ENCODE measurements at regions not wholly inside any gene's neighbourhood (a gene's known extent, or its start where the extent isn't known, plus 50 kb on each side); places are given as distances from the start of the nearest gene placed in this dataset.

DNA sequence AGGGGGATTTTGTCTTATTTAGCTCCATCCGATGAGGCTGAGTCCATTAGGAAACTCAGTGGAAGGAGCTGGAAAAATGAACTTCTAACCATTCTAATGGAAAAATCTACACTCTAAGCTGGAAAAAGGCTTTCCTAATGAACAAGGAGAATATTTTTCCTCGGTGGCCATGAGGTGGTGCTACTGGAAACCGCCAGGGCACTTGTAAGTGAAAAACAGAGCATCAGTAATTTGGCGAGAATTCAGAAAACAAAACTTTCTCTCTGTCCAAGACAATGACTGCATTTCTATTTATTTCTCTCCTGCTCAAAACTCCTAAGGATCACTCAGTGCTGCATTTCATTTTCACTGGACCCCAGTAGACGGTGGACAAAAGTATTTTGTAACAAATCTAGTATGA lies 237.6 kb downstream of the TENT4A start (continued):
- no peak for TF ChIP-seq YY1 (IDR thresholded peaks at IDR 0.05)

DNA sequence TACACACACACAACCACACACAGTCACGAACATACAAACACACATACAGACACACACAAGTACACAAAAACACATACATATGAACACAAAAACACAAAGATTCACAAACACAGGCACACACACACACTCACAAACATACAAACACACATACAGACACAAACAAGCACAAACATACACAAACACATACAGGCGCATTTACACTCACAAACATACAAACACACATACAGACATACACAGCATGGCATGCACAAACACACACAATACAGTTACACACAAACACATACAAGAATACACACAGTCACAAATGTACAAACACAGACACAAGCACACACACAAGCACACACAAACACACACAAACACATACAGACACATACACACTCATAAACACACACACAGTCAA lies 247.9 kb downstream of the TENT4A start:
- TF ChIP-seq, protein P1, sequence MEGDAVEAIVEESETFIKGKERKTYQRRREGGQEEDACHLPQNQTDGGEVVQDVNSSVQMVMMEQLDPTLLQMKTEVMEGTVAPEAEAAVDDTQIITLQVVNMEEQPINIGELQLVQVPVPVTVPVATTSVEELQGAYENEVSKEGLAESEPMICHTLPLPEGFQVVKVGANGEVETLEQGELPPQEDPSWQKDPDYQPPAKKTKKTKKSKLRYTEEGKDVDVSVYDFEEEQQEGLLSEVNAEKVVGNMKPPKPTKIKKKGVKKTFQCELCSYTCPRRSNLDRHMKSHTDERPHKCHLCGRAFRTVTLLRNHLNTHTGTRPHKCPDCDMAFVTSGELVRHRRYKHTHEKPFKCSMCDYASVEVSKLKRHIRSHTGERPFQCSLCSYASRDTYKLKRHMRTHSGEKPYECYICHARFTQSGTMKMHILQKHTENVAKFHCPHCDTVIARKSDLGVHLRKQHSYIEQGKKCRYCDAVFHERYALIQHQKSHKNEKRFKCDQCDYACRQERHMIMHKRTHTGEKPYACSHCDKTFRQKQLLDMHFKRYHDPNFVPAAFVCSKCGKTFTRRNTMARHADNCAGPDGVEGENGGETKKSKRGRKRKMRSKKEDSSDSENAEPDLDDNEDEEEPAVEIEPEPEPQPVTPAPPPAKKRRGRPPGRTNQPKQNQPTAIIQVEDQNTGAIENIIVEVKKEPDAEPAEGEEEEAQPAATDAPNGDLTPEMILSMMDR (IDR thresholded peaks at IDR 0.05; ENCODE audit: low read depth, low read length, missing input control): no peak
- TF ChIP-seq, protein P2, sequence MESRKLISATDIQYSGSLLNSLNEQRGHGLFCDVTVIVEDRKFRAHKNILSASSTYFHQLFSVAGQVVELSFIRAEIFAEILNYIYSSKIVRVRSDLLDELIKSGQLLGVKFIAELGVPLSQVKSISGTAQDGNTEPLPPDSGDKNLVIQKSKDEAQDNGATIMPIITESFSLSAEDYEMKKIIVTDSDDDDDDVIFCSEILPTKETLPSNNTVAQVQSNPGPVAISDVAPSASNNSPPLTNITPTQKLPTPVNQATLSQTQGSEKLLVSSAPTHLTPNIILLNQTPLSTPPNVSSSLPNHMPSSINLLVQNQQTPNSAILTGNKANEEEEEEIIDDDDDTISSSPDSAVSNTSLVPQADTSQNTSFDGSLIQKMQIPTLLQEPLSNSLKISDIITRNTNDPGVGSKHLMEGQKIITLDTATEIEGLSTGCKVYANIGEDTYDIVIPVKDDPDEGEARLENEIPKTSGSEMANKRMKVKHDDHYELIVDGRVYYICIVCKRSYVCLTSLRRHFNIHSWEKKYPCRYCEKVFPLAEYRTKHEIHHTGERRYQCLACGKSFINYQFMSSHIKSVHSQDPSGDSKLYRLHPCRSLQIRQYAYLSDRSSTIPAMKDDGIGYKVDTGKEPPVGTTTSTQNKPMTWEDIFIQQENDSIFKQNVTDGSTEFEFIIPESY (IDR thresholded peaks at IDR 0.05): no peak
- TF ChIP-seq RXRA (IDR thresholded peaks at IDR 0.05) (no peak), HNF4A (conservative IDR thresholded peaks at IDR 0.05) (no peak), HNF4G (IDR thresholded peaks at IDR 0.05) (no peak), FOXA2 (IDR thresholded peaks at IDR 0.05) (no peak), FOXA1 (IDR thresholded peaks at IDR 0.05) (no peak)
- TF ChIP-seq, protein P3, sequence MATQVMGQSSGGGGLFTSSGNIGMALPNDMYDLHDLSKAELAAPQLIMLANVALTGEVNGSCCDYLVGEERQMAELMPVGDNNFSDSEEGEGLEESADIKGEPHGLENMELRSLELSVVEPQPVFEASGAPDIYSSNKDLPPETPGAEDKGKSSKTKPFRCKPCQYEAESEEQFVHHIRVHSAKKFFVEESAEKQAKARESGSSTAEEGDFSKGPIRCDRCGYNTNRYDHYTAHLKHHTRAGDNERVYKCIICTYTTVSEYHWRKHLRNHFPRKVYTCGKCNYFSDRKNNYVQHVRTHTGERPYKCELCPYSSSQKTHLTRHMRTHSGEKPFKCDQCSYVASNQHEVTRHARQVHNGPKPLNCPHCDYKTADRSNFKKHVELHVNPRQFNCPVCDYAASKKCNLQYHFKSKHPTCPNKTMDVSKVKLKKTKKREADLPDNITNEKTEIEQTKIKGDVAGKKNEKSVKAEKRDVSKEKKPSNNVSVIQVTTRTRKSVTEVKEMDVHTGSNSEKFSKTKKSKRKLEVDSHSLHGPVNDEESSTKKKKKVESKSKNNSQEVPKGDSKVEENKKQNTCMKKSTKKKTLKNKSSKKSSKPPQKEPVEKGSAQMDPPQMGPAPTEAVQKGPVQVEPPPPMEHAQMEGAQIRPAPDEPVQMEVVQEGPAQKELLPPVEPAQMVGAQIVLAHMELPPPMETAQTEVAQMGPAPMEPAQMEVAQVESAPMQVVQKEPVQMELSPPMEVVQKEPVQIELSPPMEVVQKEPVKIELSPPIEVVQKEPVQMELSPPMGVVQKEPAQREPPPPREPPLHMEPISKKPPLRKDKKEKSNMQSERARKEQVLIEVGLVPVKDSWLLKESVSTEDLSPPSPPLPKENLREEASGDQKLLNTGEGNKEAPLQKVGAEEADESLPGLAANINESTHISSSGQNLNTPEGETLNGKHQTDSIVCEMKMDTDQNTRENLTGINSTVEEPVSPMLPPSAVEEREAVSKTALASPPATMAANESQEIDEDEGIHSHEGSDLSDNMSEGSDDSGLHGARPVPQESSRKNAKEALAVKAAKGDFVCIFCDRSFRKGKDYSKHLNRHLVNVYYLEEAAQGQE (IDR thresholded peaks at IDR 0.05): no peak
- TF ChIP-seq, protein P4, sequence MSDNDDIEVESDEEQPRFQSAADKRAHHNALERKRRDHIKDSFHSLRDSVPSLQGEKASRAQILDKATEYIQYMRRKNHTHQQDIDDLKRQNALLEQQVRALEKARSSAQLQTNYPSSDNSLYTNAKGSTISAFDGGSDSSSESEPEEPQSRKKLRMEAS (IDR thresholded peaks at IDR 0.05): no peak
- Histone ChIP-seq H3K4me3 (ENCODE audit: low read depth in 1 of 3, low read length in 3 of 3) (no peak overlapping the region), H3K27ac (ENCODE audit: low read depth in 1 of 2, low read length in 2 of 2) (no peak overlapping the region), H3K27me3 (ENCODE audit: control insufficient read depth in 4 of 4, insufficient read depth in 4 of 4, low read length in 3 of 4) (peaks cover 0 to 10% (median 0%) of the 10 kb centered on the region in 4 donors), H3K4me1 (ENCODE audit: control insufficient read depth in 4 of 4, insufficient read depth in 4 of 4, low read length in 3 of 4) (no peaks in the 10 kb centered on the region), H3K9ac (ENCODE audit: low read depth in 1 of 2, low read length in 2 of 2) (no peak overlapping the region), H3K36me3 (ENCODE audit: control insufficient read depth in 4 of 4, insufficient read depth in 3 of 4, low read depth in 1 of 4, low read length in 3 of 4) (no peaks in the 10 kb centered on the region), H3K9me3 (ENCODE audit: control insufficient read depth in 4 of 4, low read length in 3 of 4) (no peaks in the 10 kb centered on the region)
- WGBS: 85% methylated on average over 2 of the region's 2 CpGs
- no peak for DNase-seq (ENCODE audit: low spot score)

DNA sequence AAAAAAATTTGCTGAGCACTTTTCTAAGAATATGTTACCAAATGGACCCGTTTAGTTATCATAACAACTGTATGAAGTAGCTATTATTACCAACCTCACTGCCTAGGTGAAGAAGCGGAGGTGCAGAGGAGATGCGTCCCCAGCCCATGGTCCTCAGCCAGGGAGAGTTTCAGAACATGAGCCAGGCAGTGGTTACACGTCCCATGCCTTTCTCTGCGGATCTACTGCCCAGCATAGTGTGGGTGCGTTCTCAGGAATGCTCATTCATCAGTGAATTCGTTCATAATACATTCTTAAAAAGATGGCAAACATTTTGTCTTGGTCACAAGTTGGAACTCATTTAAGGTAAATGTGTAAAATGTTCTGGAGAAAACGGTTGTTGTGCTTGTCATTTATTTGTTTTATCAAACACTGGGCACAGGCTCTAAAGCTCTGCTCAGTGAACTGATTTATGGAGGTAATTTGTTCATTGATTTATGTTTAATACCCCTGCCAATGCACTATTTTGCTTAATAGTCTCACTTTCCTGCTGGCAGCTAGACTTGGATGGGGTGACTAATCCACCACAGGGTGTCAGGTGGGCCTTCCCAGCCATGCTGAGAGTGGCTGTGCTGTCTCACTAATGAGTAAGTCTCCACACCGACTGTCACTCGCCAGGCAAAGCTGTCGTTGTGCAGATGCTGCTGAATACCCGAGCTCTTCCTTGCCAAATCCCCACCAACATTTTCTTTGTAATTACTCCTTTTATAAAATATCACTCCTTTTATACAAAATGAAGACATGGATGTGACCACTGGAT lies 248.8 kb downstream of the TENT4A start:
- Histone ChIP-seq H3K9me3 (ENCODE audit: control insufficient read depth in 4 of 4, low read length in 3 of 4) (no peaks in the 10 kb centered on the region), H3K4me3 (ENCODE audit: low read depth in 1 of 3, low read length in 3 of 3) (no peak overlapping the region), H3K36me3 (ENCODE audit: control insufficient read depth in 4 of 4, insufficient read depth in 3 of 4, low read depth in 1 of 4, low read length in 3 of 4) (no peaks in the 10 kb centered on the region), H3K27me3 (ENCODE audit: control insufficient read depth in 4 of 4, insufficient read depth in 4 of 4, low read length in 3 of 4) (peaks cover 0 to 10% (median 0%) of the 10 kb centered on the region in 4 donors), H3K4me1 (ENCODE audit: control insufficient read depth in 4 of 4, insufficient read depth in 4 of 4, low read length in 3 of 4) (no peaks in the 10 kb centered on the region), H3K27ac (ENCODE audit: low read depth in 1 of 2, low read length in 2 of 2) (no peak overlapping the region), H3K9ac (ENCODE audit: low read depth in 1 of 2, low read length in 2 of 2) (no peak overlapping the region)
- 61% methylated on average over 12 of the region's 12 CpGs for WGBS
- no peak for DNase-seq (ENCODE audit: low spot score)
- TF ChIP-seq FOXA2 (IDR thresholded peaks at IDR 0.05) (no peak), TAF1 (conservative IDR thresholded peaks at IDR 0.05) (no peak), HNF4A (conservative IDR thresholded peaks at IDR 0.05) (no peak), YY1 (IDR thresholded peaks at IDR 0.05) (no peak), HNF4G (IDR thresholded peaks at IDR 0.05) (no peak), JUND (IDR thresholded peaks at IDR 0.05) (no peak), EGR1 (IDR thresholded peaks at IDR 0.05; ENCODE audit: low read depth in 2 of 2) (no peak), NR2F2 (IDR thresholded peaks at IDR 0.05) (no peak), SP1 (IDR thresholded peaks at IDR 0.05) (no peak), FOXA1 (IDR thresholded peaks at IDR 0.05) (no peak), RAD21 (IDR thresholded peaks at IDR 0.05) (no peak)
- TF ChIP-seq, protein P2 (IDR thresholded peaks at IDR 0.05): no peak
- TF ChIP-seq, protein P4 (IDR thresholded peaks at IDR 0.05): no peak
- TF ChIP-seq, protein P1 (IDR thresholded peaks at IDR 0.05; ENCODE audit: low read depth, low read length, missing input control): no peak

All from liver (tissue), 8 donors.